Activated CD4-positive, alpha-beta T cell treated with anti-CD3 and anti-CD28 coated beads for 36 hours (primary cell): ENCODE measurements at regions not wholly inside any gene's neighbourhood (a gene's known extent, or its start where the extent isn't known, plus 50 kb on each side); places are given as distances from the start of the nearest gene placed in this dataset.

Source experiments
- ATAC-seq: fragments of 200-7000 bp; cut with Tn5 transposase; one replicate; pipeline ENCODE4 v1.10.0; 2021; ENCODE audit warnings: mild to moderate bottlenecking, moderate library complexity
- CTCF ChIA-PET: fragments of 350-600 bp; sonication (Branson Sonifier 250); formaldehyde crosslinking; loops from one replicate; lab custom pipeline; 2021; ENCODE audit warnings: antibody characterized with exemption; lab: Charles Lee
- POLR2A ChIA-PET: fragments of 350-600 bp; sonication (Branson Sonifier 250); formaldehyde crosslinking; loops from one replicate; lab custom pipeline; 2021; ENCODE audit warnings: antibody characterized with exemption, inconsistent platforms; lab: Charles Lee
- DNase-seq: peaks from one replicate; pipeline ENCODE4 v3.0.0-alpha.2; 2020
- H3K27ac Mint-ChIP-seq: one replicate; pipeline ENCODE4 v1.8.0; 2021; ENCODE audit warnings: mixed read lengths
- H3K27me3 Mint-ChIP-seq: one replicate; pipeline ENCODE4 v1.8.0; 2021; ENCODE audit warnings: mixed read lengths
- H3K36me3 Mint-ChIP-seq: one replicate; pipeline ENCODE4 v1.8.0; 2021; ENCODE audit warnings: low read depth, mixed read lengths
- H3K4me1 Mint-ChIP-seq: one replicate; pipeline ENCODE4 v1.8.0; 2021; ENCODE audit warnings: mixed read lengths
- H3K4me3 Mint-ChIP-seq: one replicate; pipeline ENCODE4 v1.8.0; 2021; ENCODE audit warnings: mild to moderate bottlenecking, moderate library complexity, mixed read lengths
- H3K9me3 Mint-ChIP-seq: one replicate; pipeline ENCODE4 v1.8.0; 2021; ENCODE audit warnings: low read depth, mixed read lengths
- intact Hi-C, 2 experiments: fragments of 100-400 bp; cut with DNase I in 1 of 2; cut with micrococcal nuclease in 1 of 2; formaldehyde crosslinking; loops; one replicate each; pipeline versions ENCODE4 v1.14.2 to v1.15.1; 2022 to 2024; cut with DNase I, micrococcal nuclease

DNA sequence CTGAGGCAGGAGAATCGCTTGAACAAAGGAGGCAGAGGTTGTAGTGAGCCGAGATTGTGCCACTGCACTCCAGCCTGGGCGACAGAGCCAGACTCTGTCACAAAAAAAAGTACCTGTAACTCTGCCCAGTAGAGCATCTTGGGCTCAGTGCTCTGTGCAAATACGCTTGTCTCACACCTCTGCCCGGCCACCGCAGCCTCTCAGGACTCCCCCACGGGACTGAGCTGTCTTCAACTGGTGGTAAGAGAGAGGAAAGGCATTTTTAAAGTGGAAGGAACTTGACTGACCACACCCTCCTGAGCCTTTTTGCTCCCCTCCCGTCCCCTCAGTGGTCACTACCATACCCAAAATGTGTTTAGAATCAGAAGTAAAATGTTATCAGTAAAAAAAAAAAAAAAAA lies 174.3 kb upstream of the PIK3R1 start:
- Mint-ChIP-seq H3K4me3 (no peak overlapping the region), H3K4me1 (no peaks in the 10 kb centered on the region), H3K9me3 (no peaks in the 10 kb centered on the region), H3K27me3 (peaks cover 1% of the 10 kb centered on the region), H3K36me3 (no peaks in the 10 kb centered on the region), H3K27ac (no peak overlapping the region)
- DNase-seq, result no peak
- ATAC-seq, result no peak
- CTCF ChIA-PET, result no interaction called here
- POLR2A ChIA-PET, result no interaction called here
- intact Hi-C loops, result no loop called here

DNA sequence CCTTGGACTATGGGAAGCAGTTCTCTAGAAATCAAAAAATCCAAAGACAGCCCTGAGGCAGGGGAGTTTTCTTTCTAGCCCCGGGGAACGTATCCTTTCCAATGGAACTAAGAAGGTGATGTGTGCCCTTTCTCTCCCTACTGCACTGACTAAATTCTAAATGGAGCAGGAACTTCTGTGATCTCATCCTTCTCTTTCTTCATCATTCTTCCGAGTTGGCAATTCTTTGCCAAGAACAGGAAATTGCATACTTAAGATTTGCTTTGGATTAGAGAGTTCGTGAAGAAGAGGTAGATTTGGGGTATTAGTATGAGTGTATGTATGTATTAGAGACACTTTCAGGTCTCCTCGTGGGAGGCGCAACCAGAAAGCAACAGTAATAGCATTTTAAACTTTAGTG lies 178.0 kb upstream of the PIK3R1 start:
- Mint-ChIP-seq H3K36me3 (no peaks in the 10 kb centered on the region), H3K9me3 (no peaks in the 10 kb centered on the region), H3K4me3 (no peak overlapping the region), H3K4me1 (no peaks in the 10 kb centered on the region), H3K27ac (no peak overlapping the region), H3K27me3 (peaks cover 1% of the 10 kb centered on the region)
- ATAC-seq (no peak), DNase-seq (no peak)
- CTCF ChIA-PET, result interaction anchor here (1.7 kb wide), 1 partner anchor 13 kb away, joined by 4 read pairs; no protein-coding TSS in a partner anchor
- POLR2A ChIA-PET, result no interaction called here
- intact Hi-C loops, result no loop called here

DNA sequence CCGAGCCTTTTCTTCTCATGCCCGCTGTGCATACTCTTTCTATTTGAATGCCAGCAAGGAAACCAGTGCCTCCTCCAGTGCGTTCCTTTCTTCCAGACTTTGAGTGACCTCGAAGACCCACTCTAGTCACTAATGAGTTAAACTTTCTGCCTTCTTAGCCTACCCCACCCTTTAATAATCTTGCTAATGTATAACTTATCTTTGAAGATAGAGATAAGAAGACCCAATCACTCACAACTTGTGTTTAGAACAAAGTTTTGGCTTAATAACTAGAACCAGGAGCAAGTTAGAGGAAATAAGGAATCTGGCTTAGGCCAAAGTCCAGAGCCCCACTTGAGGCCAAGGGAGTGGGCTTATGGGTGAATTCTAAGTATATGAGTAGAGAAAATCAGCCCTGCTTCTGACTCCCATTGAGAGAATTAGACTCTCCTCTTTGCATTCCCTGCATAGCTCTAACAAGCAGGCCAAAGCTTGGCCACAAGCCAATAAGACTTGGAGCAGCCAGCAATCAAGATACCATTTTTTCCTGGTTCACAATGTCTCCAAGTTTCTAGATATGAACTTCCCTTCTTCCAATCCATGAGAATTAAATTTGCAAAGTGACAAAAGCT lies 181.5 kb upstream of the PIK3R1 start:
- ChIA-PET CTCF (no interaction called here), POLR2A (no interaction called here)
- intact Hi-C loops, result no loop called here
- Mint-ChIP-seq H3K4me3 (no peak overlapping the region), H3K27me3 (no peaks in the 10 kb centered on the region), H3K9me3 (no peaks in the 10 kb centered on the region), H3K27ac (no peak overlapping the region), H3K4me1 (no peaks in the 10 kb centered on the region), H3K36me3 (no peaks in the 10 kb centered on the region)
- no peak for DNase-seq
- no peak for ATAC-seq

DNA sequence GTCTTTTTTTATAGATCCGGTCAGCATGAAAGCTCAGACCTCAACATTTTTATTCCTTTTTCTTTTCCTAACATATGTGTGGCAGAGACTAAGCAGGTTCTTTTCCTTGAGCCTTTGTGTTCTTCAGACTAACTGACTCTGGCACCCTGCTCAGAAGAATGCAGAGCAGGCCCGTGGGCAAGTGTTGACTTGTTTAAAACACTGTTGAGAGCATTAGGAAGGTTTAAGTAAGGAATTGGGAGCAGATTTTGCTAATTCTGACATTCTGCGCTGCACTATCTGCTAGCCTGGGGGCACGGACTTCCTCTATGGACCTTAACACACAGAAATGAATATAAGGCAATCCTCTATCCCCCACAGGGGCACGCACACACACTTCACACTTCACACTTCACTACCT lies 182.5 kb upstream of the PIK3R1 start:
- ChIA-PET CTCF (no interaction called here), POLR2A (no interaction called here)
- no peak overlapping the region for H3K27ac Mint-ChIP-seq

DNA sequence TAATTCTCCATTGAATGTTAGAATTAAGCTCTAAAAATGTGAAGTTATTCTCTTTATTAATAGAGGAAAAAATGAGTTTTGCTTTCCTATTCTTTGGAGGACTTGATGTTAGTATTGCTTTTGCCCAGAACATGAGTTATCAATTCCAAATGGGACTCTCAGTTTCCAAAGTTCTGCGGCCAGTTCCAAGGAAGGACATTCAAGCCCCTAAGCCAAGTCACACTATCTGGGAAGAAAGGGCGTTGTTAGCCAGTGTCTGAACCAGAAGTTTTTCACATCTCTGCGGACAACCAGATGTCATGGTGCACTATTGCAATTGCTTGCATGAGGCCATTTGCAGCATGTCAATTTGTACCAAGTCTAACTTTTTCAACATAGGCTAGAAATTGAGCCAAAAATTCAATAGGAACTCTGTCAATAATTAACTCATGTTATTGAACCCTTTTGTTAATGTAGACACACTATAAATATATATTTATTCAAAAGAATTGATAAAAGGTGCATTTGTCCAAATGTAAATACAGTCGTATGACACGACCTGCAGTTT lies 183.3 kb upstream of the PIK3R1 start:
- no peak for DNase-seq
- Mint-ChIP-seq H3K4me1 (no peaks in the 10 kb centered on the region), H3K4me3 (no peak overlapping the region), H3K27ac (no peak overlapping the region), H3K36me3 (no peaks in the 10 kb centered on the region), H3K27me3 (peaks cover 2% of the 10 kb centered on the region), H3K9me3 (no peaks in the 10 kb centered on the region)
- CTCF ChIA-PET, result no interaction called here
- POLR2A ChIA-PET, result no interaction called here
- intact Hi-C loops, result no loop called here
- no peak for ATAC-seq

More for the DNA sequence above, 182.5 kb upstream of the PIK3R1 start:
- no peaks in the 10 kb centered on the region for H3K36me3 Mint-ChIP-seq
- intact Hi-C loops, result no loop called here
- DNase-seq, result no peak
- peaks cover 2% of the 10 kb centered on the region for H3K27me3 Mint-ChIP-seq
- no peaks in the 10 kb centered on the region for H3K9me3 Mint-ChIP-seq
- H3K4me3 Mint-ChIP-seq, result no peak overlapping the region
- no peaks in the 10 kb centered on the region for H3K4me1 Mint-ChIP-seq
- no peak for ATAC-seq

DNA sequence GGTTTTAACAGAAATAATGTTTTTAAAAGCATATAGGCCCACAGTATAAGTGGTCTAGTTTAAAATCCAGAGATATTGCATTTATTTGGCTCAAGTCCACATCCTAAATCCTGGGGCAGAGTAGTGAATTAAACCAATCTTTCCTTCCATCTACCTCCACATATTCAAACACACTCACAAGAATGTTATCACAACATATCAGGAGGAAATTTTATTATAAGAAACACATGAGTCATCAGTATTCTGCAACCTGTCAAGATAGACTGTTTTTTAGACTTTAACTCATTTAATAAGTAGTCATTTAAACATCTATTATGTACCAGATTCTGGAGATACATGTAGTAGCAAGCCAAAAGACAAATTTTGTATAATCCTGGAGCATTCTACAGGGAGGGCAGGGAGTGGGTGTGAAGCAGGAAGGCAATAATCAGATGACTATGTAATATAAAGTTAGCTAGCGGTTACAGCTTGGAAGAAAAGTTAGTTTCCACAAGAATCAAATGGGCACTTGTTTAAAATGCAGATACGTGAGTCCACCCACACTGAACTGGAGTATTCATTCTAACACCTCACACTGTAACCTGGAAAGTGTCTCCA lies 187.3 kb upstream of the PIK3R1 start:
- Mint-ChIP-seq H3K4me3 (no peak overlapping the region), H3K9me3 (no peaks in the 10 kb centered on the region), H3K4me1 (no peaks in the 10 kb centered on the region), H3K27me3 (peaks cover 2% of the 10 kb centered on the region), H3K36me3 (no peaks in the 10 kb centered on the region), H3K27ac (no peak overlapping the region)
- ChIA-PET POLR2A (no interaction called here), CTCF (interaction anchor here (0.6 kb wide), 1 partner anchor 57 kb away, joined by 4 read pairs; no protein-coding TSS in a partner anchor)
- DNase-seq, result no peak
- intact Hi-C loops, result no loop called here
- ATAC-seq, result no peak

DNA sequence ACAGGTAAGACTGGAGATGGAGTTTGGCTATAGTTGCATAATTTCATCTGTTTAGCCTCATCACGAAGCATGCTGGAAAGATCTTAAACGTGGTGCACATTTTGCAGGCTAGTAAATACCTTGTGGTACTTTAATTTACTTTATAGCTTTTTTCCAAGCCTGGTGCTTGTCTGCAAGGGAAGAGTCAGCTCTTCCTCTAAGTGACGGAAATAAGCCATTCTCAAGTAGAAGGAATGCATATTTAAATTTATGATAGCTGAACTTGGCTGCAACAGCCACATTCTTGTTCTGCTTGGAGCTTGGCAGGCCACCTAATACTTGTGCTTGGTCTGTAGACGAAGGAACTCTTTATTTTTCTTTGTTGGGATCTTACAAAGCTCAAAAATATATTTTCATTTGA lies 188.0 kb upstream of the PIK3R1 start:
- peaks cover 2% of the 10 kb centered on the region for H3K27me3 Mint-ChIP-seq
- ChIA-PET CTCF (interaction anchor here (0.6 kb wide), 1 partner anchor 56 kb away, joined by 4 read pairs; no protein-coding TSS in a partner anchor), POLR2A (no interaction called here)
- no peak overlapping the region for H3K4me3 Mint-ChIP-seq
- no peaks in the 10 kb centered on the region for H3K4me1 Mint-ChIP-seq
- DNase-seq (no peak), ATAC-seq (no peak)
- intact Hi-C loops, result no loop called here
- H3K36me3 Mint-ChIP-seq, result no peaks in the 10 kb centered on the region
- no peaks in the 10 kb centered on the region for H3K9me3 Mint-ChIP-seq
- no peak overlapping the region for H3K27ac Mint-ChIP-seq

DNA sequence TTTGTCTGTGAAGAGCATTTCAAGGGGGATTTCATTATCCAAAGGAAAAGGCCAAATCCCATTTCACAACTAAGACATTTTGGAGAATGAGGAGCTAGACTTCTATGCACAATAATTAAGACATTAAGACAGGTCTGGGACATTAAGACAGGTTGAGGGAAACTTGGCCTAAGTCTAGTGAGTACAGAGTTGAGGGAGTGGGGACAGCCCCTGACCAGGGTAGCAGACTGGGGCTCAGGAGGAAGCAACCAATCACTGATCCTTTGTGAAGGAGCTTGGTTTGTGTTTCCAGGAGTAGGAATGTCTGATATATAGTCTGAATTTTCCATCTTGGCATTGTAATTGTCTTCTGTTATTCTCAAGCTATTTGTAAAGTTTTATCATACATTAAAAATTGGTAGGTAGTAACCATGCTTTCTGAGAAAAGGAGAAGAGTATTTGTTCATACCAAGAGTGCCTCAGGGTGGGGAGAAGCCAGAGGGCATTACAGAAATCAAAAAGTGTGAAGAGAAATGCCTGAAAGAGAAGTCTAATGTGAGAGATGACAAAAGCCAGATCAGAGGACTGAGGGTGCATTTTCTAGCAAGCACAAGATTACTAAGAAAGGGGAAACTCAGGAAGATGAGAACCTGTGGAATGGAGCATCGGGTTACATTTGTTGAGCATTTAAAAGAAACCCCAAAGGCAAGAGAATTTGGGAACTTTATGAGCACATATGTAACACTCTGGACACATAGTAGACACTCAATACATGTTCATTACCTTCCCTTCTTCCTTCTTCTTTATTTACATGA lies 189.3 kb upstream of the PIK3R1 start:
- DNase-seq, result no peak
- ChIA-PET CTCF (no interaction called here), POLR2A (no interaction called here)
- H3K27ac Mint-ChIP-seq, result no peak overlapping the region
- H3K4me3 Mint-ChIP-seq, result no peak overlapping the region
- no peaks in the 10 kb centered on the region for H3K4me1 Mint-ChIP-seq
- H3K9me3 Mint-ChIP-seq, result no peaks in the 10 kb centered on the region
- H3K36me3 Mint-ChIP-seq, result no peaks in the 10 kb centered on the region
- no peak for ATAC-seq
- H3K27me3 Mint-ChIP-seq, result peaks cover 2% of the 10 kb centered on the region
- intact Hi-C loops, result no loop called here

DNA sequence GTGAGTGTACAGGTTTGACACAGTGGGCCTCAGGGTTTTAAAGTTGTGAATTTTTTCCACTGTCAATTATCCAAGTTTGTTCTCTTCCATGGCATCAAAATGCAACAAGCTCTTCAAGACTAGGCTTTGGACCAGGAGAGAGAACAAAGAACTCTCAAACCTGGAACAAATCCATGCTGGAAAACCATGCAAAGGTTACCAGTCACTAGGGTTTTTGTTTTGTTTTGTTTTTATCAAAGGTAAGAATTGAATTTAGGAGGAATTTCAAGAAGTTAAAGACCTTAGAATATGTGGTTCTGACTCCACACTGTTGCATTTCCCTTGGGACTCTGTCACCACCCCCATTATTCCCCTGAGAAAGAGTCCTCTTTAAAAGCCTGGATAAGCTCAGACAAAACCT lies 191.1 kb upstream of the PIK3R1 start:
- Mint-ChIP-seq H3K9me3 (no peaks in the 10 kb centered on the region), H3K27ac (no peak overlapping the region), H3K36me3 (no peaks in the 10 kb centered on the region), H3K4me3 (no peak overlapping the region), H3K27me3 (peaks cover 2% of the 10 kb centered on the region), H3K4me1 (no peaks in the 10 kb centered on the region)
- ATAC-seq (no peak), DNase-seq (no peak)
- ChIA-PET CTCF (interaction anchor here (1.5 kb wide), 1 partner anchor 12 kb away, joined by 4 read pairs; no protein-coding TSS in a partner anchor), POLR2A (no interaction called here)
- intact Hi-C loops, result no loop called here

DNA sequence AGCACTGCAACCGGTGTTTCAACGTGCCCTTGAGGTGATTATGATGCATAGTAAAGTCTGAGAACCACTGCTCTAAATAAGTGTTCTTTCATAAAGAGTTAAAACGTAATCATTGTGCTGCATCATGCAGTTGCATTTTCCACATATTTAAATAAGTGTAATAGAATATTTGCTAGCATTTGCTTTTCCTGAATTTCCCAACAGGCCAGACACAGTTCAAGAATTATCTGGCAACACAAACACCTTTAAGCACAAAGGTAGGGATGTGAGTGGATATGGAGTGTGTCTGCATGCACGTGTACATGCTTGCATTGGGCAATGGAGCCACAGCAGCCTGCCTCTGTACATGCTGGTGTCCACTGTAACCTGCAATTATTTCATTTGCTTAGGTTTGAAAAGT lies 193.6 kb upstream of the PIK3R1 start:
- no peak for DNase-seq
- CTCF ChIA-PET, result no interaction called here
- H3K27me3 Mint-ChIP-seq, result no peaks in the 10 kb centered on the region
- H3K4me3 Mint-ChIP-seq, result no peak overlapping the region
- H3K9me3 Mint-ChIP-seq, result no peaks in the 10 kb centered on the region
- no peaks in the 10 kb centered on the region for H3K4me1 Mint-ChIP-seq
- POLR2A ChIA-PET, result no interaction called here
- no peak overlapping the region for H3K27ac Mint-ChIP-seq
- no peak for ATAC-seq
- no peaks in the 10 kb centered on the region for H3K36me3 Mint-ChIP-seq
- intact Hi-C loops, result no loop called here

DNA sequence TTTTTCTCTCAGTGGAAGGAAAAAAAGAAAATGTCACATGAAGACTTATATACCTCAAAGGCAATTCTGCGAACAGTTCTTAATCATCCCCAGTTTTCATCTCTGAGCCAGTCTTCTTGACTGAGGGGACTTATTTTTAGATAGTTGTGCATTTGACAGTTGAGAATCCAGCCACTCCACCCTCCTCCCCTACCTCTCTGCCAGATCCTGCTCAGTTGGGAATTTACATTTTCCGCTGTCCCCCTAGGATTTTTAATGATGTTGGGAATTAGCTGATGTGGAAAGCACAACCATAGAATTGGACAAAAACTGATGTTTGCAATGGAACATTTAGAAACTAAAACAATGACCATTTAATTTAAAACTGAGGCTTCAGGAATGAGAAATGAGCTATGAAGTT lies 194.3 kb upstream of the PIK3R1 start:
- Mint-ChIP-seq H3K4me3 (no peak overlapping the region), H3K9me3 (no peaks in the 10 kb centered on the region), H3K27me3 (no peaks in the 10 kb centered on the region), H3K4me1 (no peaks in the 10 kb centered on the region), H3K36me3 (no peaks in the 10 kb centered on the region), H3K27ac (no peak overlapping the region)
- POLR2A ChIA-PET, result no interaction called here
- CTCF ChIA-PET, result no interaction called here
- intact Hi-C loops, result no loop called here
- DNase-seq (no peak), ATAC-seq (no peak)
